Transverse colon (tissue), 4 donors: ENCODE measurements at regions not wholly inside any gene's neighbourhood (a gene's known extent, or its start where the extent isn't known, plus 50 kb on each side); places are given as distances from the start of the nearest gene placed in this dataset.

Experiments
- EP300 ChIP-seq: sonication (generic); formaldehyde crosslinking; IDR thresholded peaks from one replicate; pipeline ENCODE4 v1.6.1; 2017; ENCODE audit warnings: antibody characterized with exemption, low read depth
- POLR2A ChIP-seq: fragments of 450-650 bp; IDR thresholded peaks from one replicate; pipeline ENCODE4 v1.6.1; 2016; ENCODE audit warnings: antibody characterized with exemption, mild to moderate bottlenecking, moderate library complexity
- POLR2AphosphoS5 ChIP-seq, 3 donors: sonication (generic); formaldehyde crosslinking; IDR thresholded peaks; one replicate each; pipeline ENCODE4 v1.6.1; 2016; ENCODE audit warnings: antibody characterized with exemption in 3 of 3
- TF ChIP-seq, protein P1 (sequence below), 5 experiments: fragments of 200-600 bp in 3 of 5; fragments of 450-650 bp in 2 of 5; sonication (generic) in 3 of 5; IDR thresholded peaks; 1 replicate in 2 of 5; 2 replicates in 3 of 5; pipeline ENCODE4 v1.5.1; 2016 to 2017; ENCODE audit warnings: antibody characterized with exemption in 5 of 5, inconsistent platforms in 3 of 5, mild to moderate bottlenecking in 2 of 5, moderate library complexity in 1 of 5

- TF ChIP-seq, protein P1, sequence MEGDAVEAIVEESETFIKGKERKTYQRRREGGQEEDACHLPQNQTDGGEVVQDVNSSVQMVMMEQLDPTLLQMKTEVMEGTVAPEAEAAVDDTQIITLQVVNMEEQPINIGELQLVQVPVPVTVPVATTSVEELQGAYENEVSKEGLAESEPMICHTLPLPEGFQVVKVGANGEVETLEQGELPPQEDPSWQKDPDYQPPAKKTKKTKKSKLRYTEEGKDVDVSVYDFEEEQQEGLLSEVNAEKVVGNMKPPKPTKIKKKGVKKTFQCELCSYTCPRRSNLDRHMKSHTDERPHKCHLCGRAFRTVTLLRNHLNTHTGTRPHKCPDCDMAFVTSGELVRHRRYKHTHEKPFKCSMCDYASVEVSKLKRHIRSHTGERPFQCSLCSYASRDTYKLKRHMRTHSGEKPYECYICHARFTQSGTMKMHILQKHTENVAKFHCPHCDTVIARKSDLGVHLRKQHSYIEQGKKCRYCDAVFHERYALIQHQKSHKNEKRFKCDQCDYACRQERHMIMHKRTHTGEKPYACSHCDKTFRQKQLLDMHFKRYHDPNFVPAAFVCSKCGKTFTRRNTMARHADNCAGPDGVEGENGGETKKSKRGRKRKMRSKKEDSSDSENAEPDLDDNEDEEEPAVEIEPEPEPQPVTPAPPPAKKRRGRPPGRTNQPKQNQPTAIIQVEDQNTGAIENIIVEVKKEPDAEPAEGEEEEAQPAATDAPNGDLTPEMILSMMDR (IDR thresholded peaks at IDR 0.05): no peak
- no peak for TF ChIP-seq POLR2A
- TF ChIP-seq POLR2AphosphoS5 (IDR thresholded peaks at IDR 0.05): no peak
- no peak for TF ChIP-seq EP300
Measured at GRCh38 chr2:177020524-177021119, 192.0 kb upstream of the HNRNPA3 start.
